Mucosa of descending colon (tissue), 3 donors: ENCODE measurements at regions not wholly inside any gene's neighbourhood (a gene's known extent, or its start where the extent isn't known, plus 50 kb on each side); places are given as distances from the start of the nearest gene placed in this dataset.

Source experiments
- ATAC-seq: fragments of 200-7000 bp; cut with Tn5 transposase; one replicate; pipeline ENCODE4 v1.9.1; 2020; ENCODE audit warnings: mild to moderate bottlenecking, moderate library complexity
- DNase-seq, 3 donors: peaks; one replicate each; pipeline ENCODE4 v3.0.0-alpha.2; 2020
- H3K36me3 ChIP-seq: fragments of 200-600 bp; one replicate; pipeline ENCODE4 v1.8.0; 2021; ENCODE audit warnings: low read depth, mild to moderate bottlenecking
- H3K4me1 ChIP-seq: fragments of 200-600 bp; one replicate; pipeline ENCODE4 v1.8.0; 2021; ENCODE audit warnings: low read depth, mild to moderate bottlenecking
- H3K4me3 ChIP-seq: fragments of 200-600 bp; one replicate; pipeline ENCODE4 v1.8.0; 2021; ENCODE audit warnings: mild to moderate bottlenecking
- H3K9me3 ChIP-seq: fragments of 200-600 bp; one replicate; pipeline ENCODE4 v1.8.0; 2021; ENCODE audit warnings: mild to moderate bottlenecking
- CTCF ChIP-seq: fragments of 200-600 bp; IDR thresholded peaks from one replicate; pipeline ENCODE4 v1.8.0; 2022; ENCODE audit warnings: antibody characterized with exemption, mild to moderate bottlenecking
- intact Hi-C, 2 donors: fragments of 100-400 bp; cut with DNase I in 1 of 2; cut with micrococcal nuclease in 1 of 2; formaldehyde crosslinking; loops; one replicate each; pipeline versions ENCODE4 v1.11.0 to v1.11.1; 2022; cut with DNase I, micrococcal nuclease
- donor health status: DM: no; HTN: no; CAD: no; lungs with moderate emphysema.
- donor health status: DM: no; HTN: no; CAD: no.
- donor health status: DM: no; HTN: yes; CAD: no.

- H3K4me1 ChIP-seq: no peaks in the 10 kb centered on the region
- H3K4me3 ChIP-seq: no peak overlapping the region
- DNase-seq (no peak), ATAC-seq (no peak)
- no peak for TF ChIP-seq CTCF
- peaks cover 35% of the 10 kb centered on the region for H3K9me3 ChIP-seq
- no peaks in the 10 kb centered on the region for H3K36me3 ChIP-seq
- intact Hi-C loops: no loop called here
Observed at GRCh38 chr13:58597552-58597951, 966.0 kb downstream of the PCDH17 start.

- H3K4me3 ChIP-seq: no peak overlapping the region
- intact Hi-C loops: no loop called here
- H3K36me3 ChIP-seq: no peaks in the 10 kb centered on the region
- no peak for DNase-seq
- H3K9me3 ChIP-seq: peaks cover 29% of the 10 kb centered on the region
- no peaks in the 10 kb centered on the region for H3K4me1 ChIP-seq
- no peak for ATAC-seq
- no peak for TF ChIP-seq CTCF
Observed at GRCh38 chr13:58598241-58598640, 966.7 kb downstream of the PCDH17 start.

GRCh38 chr13:58611117-58611516 is 979.6 kb downstream of the PCDH17 start:
- Histone ChIP-seq H3K36me3 (no peaks in the 10 kb centered on the region), H3K4me3 (no peak overlapping the region), H3K4me1 (no peaks in the 10 kb centered on the region), H3K9me3 (peaks cover 31% of the 10 kb centered on the region)
- DNase-seq: no peak
- TF ChIP-seq CTCF: no peak
- no peak for ATAC-seq
- intact Hi-C loops: no loop called here

GRCh38 chr13:58617880-58618665 is 986.5 kb downstream of the PCDH17 start:
- no peak for TF ChIP-seq CTCF
- Histone ChIP-seq H3K36me3 (no peaks in the 10 kb centered on the region), H3K4me3 (no peak overlapping the region), H3K9me3 (peaks cover 34% of the 10 kb centered on the region), H3K4me1 (no peaks in the 10 kb centered on the region)
- intact Hi-C loops: no loop called here
- DNase-seq (no peak), ATAC-seq (no peak)

- DNase-seq (no peak), ATAC-seq (no peak)
- no peak for TF ChIP-seq CTCF
- H3K9me3 ChIP-seq: peaks cover 39% of the 10 kb centered on the region
- no peak overlapping the region for H3K4me3 ChIP-seq
- intact Hi-C loops: no loop called here
- no peaks in the 10 kb centered on the region for H3K36me3 ChIP-seq
- H3K4me1 ChIP-seq: no peaks in the 10 kb centered on the region
Observed at GRCh38 chr13:58619396-58620113, 988.0 kb downstream of the PCDH17 start.
